Nephron progenitor cell (in vitro differentiated cells): ENCODE measurements at regions not wholly inside any gene's neighbourhood (a gene's known extent, or its start where the extent isn't known, plus 50 kb on each side); places are given as distances from the start of the nearest gene placed in this dataset.

Source experiments
- DNase-seq: peaks from one replicate; pipeline ENCODE4 v3.0.0; 2021
- H3K27ac Mint-ChIP-seq: 2 replicates; pipeline ENCODE4 v1.8.0; 2021; ENCODE audit warnings: mild to moderate bottlenecking, moderate library complexity, mixed read lengths
- H3K27me3 Mint-ChIP-seq: 2 replicates; pipeline ENCODE4 v1.8.0; 2021; ENCODE audit warnings: mild to moderate bottlenecking, low read depth, mixed read lengths; ENCODE audit not compliant: poor library complexity
- H3K36me3 Mint-ChIP-seq: 2 replicates; pipeline ENCODE4 v1.8.0; 2021; ENCODE audit warnings: low read depth, mixed read lengths
- H3K4me1 Mint-ChIP-seq: 2 replicates; pipeline ENCODE4 v1.8.0; 2021; ENCODE audit warnings: mixed read lengths
- H3K4me3 Mint-ChIP-seq: 2 replicates; pipeline ENCODE4 v1.8.0; 2021; ENCODE audit warnings: mild to moderate bottlenecking, moderate library complexity, mixed read lengths
- H3K9me3 Mint-ChIP-seq: 2 replicates; pipeline ENCODE4 v1.8.0; 2021; ENCODE audit warnings: mild to moderate bottlenecking, moderate library complexity, mixed read lengths
- TF ChIP-seq, protein P1 (sequence below): fragments of 200-600 bp; sonication (generic); IDR thresholded peaks from 2 replicates; pipeline ENCODE4 v1.5.0; 2021; ENCODE audit warnings: antibody characterized with exemption

DNA sequence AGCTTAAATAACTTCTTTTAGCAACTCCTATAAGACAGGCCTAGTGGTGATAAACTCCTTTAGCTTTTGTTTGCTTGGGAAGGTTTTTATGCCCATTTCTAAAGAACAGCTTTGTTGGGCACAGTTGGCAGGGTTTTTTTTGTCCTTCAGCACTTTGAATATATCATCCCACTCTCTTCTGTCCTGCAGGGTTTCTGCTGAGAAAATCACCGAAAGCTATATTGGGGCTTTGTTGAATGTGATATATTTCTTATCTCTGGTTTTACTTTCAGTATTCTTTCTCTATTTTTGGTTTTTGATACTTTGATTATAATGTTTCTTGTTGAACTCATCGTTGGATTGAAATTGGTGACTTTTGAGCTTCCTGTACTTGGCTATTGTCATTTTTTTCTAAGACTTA is 372.8 kb upstream of the ZC3H15 start:
- Mint-ChIP-seq H3K36me3 (peaks cover 33% of the 10 kb centered on the region), H3K27ac (no peak overlapping the region), H3K9me3 (peaks cover 22% of the 10 kb centered on the region), H3K4me3 (no peak overlapping the region), H3K27me3 (no peaks in the 10 kb centered on the region), H3K4me1 (no peaks in the 10 kb centered on the region)
- TF ChIP-seq, protein P1, sequence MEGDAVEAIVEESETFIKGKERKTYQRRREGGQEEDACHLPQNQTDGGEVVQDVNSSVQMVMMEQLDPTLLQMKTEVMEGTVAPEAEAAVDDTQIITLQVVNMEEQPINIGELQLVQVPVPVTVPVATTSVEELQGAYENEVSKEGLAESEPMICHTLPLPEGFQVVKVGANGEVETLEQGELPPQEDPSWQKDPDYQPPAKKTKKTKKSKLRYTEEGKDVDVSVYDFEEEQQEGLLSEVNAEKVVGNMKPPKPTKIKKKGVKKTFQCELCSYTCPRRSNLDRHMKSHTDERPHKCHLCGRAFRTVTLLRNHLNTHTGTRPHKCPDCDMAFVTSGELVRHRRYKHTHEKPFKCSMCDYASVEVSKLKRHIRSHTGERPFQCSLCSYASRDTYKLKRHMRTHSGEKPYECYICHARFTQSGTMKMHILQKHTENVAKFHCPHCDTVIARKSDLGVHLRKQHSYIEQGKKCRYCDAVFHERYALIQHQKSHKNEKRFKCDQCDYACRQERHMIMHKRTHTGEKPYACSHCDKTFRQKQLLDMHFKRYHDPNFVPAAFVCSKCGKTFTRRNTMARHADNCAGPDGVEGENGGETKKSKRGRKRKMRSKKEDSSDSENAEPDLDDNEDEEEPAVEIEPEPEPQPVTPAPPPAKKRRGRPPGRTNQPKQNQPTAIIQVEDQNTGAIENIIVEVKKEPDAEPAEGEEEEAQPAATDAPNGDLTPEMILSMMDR, result no peak
- DNase-seq, result no peak

DNA sequence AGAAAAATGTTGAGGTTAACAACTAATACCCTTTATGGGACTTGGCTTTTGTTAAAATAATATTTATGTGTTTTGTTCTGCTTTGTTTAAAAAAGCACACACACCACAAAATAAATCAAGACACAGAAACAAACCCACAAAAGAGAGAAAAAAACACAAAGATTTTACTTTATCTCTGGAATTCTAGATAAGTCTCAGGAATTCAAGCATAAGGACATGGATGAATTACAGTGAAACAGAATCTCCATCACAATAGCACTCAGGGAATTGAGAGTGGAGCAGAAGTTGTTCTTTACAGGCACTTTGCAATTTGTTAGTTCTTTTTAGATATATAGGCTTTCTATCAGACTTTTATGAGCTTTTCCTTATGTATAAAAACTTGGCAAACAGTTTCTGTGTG is 360.9 kb upstream of the ZC3H15 start:
- TF ChIP-seq, protein P1, result no peak
- Mint-ChIP-seq H3K36me3 (no peaks in the 10 kb centered on the region), H3K4me1 (peaks cover 14% of the 10 kb centered on the region), H3K27me3 (no peaks in the 10 kb centered on the region), H3K27ac (no peak overlapping the region), H3K9me3 (no peaks in the 10 kb centered on the region), H3K4me3 (no peak overlapping the region)
- no peak for DNase-seq

DNA sequence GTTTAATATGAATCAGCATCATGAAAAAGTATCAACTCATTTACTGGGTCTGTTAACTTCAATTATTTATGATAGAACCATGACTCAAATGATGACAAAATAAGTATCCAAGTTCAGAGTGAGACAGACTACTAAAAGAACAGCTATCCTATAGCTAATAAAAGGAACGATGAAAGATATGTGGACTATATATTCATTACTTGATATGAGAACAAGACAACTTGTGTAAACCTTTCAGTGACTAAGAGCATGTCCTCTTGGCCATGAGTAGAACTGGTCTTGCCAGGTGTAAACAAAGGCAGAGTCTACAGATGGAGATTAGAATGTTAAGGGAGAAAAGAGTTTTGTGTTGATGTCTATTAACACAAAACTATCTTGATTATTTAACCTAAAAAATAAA is 360.4 kb upstream of the ZC3H15 start:
- Mint-ChIP-seq H3K4me1 (peaks cover 19% of the 10 kb centered on the region), H3K36me3 (no peaks in the 10 kb centered on the region), H3K4me3 (no peak overlapping the region), H3K27me3 (no peaks in the 10 kb centered on the region), H3K9me3 (no peaks in the 10 kb centered on the region), H3K27ac (no peak overlapping the region)
- TF ChIP-seq, protein P1, result no peak
- DNase-seq, result no peak

DNA sequence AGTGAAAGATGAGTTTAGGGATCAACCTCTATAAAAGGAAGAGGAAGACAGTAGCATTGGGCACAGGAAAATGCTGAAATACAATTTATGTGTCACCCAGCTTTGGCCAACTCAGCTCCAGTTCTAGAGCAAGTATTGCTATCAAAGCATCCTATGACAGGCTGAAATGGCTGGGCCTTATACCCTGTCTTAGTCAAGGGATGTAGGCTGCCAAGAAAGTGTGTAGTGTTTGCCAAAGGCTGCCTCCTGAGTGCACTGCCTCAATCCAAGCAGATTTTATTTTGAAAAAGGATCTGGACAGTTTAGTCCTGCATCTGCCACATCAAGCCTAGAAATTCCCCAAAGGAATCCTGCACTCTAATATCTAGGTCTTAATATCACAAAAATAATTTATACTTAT is 359.9 kb upstream of the ZC3H15 start:
- Mint-ChIP-seq H3K36me3 (no peaks in the 10 kb centered on the region), H3K27ac (no peak overlapping the region), H3K4me3 (no peak overlapping the region), H3K27me3 (peaks cover under 1% of the 10 kb centered on the region), H3K9me3 (no peaks in the 10 kb centered on the region), H3K4me1 (peaks cover 23% of the 10 kb centered on the region)
- DNase-seq, result no peak
- TF ChIP-seq, protein P1, result no peak

DNA sequence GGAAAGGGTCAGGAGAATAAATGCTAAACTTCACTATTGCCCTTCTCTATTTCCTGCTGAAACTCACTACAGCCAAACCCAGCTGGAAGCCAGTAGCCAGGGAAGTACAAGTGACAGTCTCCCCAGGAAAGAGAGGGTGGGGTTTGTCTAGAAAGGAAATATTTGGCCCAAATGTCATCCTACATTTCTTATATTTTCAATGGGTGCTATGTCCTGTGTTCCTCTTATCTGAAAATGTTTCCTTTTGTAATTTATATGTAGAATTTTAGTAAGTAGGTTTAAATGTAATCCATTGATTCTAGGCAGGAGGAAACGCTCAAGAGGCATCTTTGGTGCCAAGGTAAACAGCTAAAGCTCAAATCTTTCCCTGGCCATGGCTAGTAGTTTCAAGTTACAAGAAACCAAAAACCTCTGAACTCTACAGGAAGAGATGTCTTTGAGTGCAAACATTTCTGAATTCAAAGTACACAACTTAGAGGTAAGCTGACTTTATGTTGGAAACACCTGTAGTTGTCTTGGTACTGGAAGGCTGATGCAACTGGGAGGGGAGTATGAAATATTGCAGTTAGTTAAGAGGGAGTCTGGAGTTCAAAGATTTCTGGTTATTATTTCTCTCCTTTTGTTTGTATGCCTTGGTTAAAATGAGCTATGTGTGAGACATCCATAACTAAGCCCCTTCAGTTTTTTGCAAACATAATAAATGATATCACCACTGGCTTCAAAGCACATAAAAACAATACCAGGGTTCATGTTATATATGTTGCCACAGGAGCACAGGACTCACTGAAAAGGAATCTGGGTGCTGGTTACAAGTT is 356.1 kb upstream of the ZC3H15 start:
- Mint-ChIP-seq H3K27ac (no peak overlapping the region), H3K4me3 (no peak overlapping the region), H3K27me3 (peaks cover 3% of the 10 kb centered on the region), H3K36me3 (no peaks in the 10 kb centered on the region), H3K4me1 (peaks cover 23% of the 10 kb centered on the region), H3K9me3 (no peaks in the 10 kb centered on the region)
- TF ChIP-seq, protein P1, result no peak
- DNase-seq, result no peak
